BJ (cell line): ENCODE measurements at regions not wholly inside any gene's neighbourhood (a gene's known extent, or its start where the extent isn't known, plus 50 kb on each side); places are given as distances from the start of the nearest gene placed in this dataset.

Experiments
- CTCF ChIA-PET: fragments of 350-600 bp; formaldehyde crosslinking; extraction: SDS; loops from one replicate; lab custom pipeline; 2021; ENCODE audit warnings: antibody characterized with exemption, inconsistent platforms; lab: Yijun Ruan, JAX
- POLR2A ChIA-PET: fragments of 300-600 bp; sonication (Branson Sonifier 250); formaldehyde crosslinking; extraction: SDS; loops from one replicate; lab custom pipeline; 2021; ENCODE audit warnings: antibody characterized with exemption; lab: Charles Lee
- DNase-seq: peaks from one replicate; pipeline ENCODE4 v3.0.0-alpha.2; 2011; ENCODE audit warnings: low read depth
- H3K27me3 ChIP-seq: 2 replicates; pipeline ENCODE4 v1.6.0; 2011; ENCODE audit warnings: low read length; ENCODE audit not compliant: control insufficient read depth, insufficient read depth
- H3K36me3 ChIP-seq: 2 replicates; pipeline ENCODE4 v1.5.1; 2011; ENCODE audit warnings: low read length; ENCODE audit not compliant: control insufficient read depth, insufficient read depth
- H3K4me3 ChIP-seq: 2 replicates; pipeline ENCODE4 v1.5.1; 2011; ENCODE audit warnings: low read depth, mild to moderate bottlenecking, control low read depth, low read length
- TF ChIP-seq, protein P1 (sequence below): IDR thresholded peaks from 2 replicates; pipeline ENCODE4 v1.5.1; 2011; ENCODE audit warnings: low read depth, mild to moderate bottlenecking, control low read depth, inconsistent platforms, low read length, moderate library complexity; ENCODE audit not compliant: insufficient read depth

GRCh38 chr14:101176535-101177205 lies 273.1 kb upstream of the RTL1 start:
- TF ChIP-seq, protein P1, sequence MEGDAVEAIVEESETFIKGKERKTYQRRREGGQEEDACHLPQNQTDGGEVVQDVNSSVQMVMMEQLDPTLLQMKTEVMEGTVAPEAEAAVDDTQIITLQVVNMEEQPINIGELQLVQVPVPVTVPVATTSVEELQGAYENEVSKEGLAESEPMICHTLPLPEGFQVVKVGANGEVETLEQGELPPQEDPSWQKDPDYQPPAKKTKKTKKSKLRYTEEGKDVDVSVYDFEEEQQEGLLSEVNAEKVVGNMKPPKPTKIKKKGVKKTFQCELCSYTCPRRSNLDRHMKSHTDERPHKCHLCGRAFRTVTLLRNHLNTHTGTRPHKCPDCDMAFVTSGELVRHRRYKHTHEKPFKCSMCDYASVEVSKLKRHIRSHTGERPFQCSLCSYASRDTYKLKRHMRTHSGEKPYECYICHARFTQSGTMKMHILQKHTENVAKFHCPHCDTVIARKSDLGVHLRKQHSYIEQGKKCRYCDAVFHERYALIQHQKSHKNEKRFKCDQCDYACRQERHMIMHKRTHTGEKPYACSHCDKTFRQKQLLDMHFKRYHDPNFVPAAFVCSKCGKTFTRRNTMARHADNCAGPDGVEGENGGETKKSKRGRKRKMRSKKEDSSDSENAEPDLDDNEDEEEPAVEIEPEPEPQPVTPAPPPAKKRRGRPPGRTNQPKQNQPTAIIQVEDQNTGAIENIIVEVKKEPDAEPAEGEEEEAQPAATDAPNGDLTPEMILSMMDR = no peak
- CTCF ChIA-PET = interaction anchor here (1.0 to 1.1 kb wide), 2 partner anchors 8 to 28 kb away, joined by 3 read pairs; no protein-coding TSS in a partner anchor

DNA sequence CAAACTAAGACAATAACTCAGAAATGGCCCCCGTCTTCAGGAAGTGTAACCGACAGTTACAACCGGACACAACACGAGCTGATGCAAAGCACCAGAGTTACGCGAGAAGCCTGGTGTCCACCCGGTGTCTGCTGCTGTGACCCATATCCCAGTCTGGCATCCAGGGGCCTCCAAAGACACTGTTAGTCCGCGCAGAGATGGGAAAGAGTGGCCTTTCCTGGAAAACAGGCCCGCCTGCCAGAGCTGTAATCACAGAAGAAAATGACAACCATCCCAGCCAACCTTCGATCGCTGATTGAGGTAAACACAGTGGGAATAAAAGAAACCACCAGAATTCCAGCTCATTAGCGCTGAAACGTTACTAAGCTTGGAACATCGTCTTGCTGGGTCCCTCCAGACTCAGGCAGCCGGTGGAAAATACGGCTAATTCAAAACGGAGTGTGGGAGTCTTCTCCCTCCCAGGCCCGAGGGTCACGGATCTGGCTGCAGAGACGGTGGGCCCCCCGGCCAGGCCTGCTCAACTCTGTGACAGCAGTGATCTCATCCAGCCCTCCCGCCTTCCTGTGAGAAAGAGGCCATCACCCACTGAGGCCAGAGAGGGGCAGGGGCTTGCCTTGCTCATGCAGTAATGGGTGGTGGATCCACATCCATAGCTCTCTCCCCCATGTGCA lies 273.9 kb upstream of the RTL1 start:
- H3K36me3 ChIP-seq = no peaks in the 10 kb centered on the region
- POLR2A ChIA-PET = no interaction called here
- TF ChIP-seq, protein P1 = no peak
- H3K27me3 ChIP-seq = no peaks in the 10 kb centered on the region; the same call in 1 of the 2 replicates
- no peak for DNase-seq
- no peak overlapping the region for H3K4me3 ChIP-seq
- CTCF ChIA-PET = interaction anchor here (1.1 kb wide), 1 partner anchor 9 kb away, joined by 3 read pairs; no protein-coding TSS in a partner anchor

More at GRCh38 chr14:101176535-101177205, 273.1 kb upstream of the RTL1 start:
- Histone ChIP-seq H3K27me3 (no peaks in the 10 kb centered on the region; the same call in 1 of the 2 replicates), H3K36me3 (no peaks in the 10 kb centered on the region), H3K4me3 (no peak overlapping the region)
- POLR2A ChIA-PET = no interaction called here
- no peak for DNase-seq

DNA sequence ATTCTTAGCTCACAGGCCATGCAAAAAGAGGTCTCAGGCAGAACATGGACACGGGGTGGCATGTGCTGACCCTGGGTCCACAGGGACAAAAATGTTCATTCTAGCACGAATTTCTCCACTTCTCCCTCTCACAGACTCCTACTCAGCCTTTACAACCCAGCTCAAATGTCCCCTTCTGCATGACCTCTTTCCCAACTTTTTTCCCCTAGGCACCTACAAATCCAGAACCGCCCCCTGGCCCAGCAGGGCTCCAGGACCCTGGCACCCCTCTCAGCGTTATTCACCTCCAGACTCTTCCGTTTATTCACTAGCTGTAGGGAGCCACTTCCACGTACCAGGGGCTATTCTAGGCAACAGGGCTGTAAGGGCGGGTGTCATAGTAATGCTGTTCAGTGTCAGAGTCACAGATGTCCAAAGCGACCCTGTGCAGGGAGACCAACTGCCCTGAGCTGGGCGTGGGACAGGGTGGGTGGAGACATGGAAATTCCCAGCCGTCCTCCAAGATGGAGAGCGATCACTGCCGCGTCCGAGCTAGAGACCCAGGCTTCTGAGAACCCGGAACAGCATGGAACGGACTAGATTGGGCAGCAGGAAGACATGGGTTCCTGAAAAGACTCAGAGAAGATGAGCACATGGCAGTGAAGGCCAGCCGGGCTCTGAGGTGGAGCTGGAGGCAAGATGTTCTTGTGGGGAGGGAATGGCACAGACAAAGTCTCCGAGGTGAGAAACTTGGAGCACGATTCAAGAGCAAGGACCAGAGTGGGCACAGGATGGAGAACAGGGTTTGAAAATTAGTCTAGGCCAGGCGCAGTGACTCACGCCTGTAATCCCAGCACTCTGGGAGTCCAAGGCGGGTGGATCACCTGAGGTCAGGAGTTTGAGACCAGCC lies 274.9 kb upstream of the RTL1 start:
- TF ChIP-seq, protein P1 = no peak
- ChIA-PET POLR2A (no interaction called here), CTCF (interaction anchor here (0.9 kb wide), 1 partner anchor 11 kb away, joined by 3 read pairs; no protein-coding TSS in a partner anchor)
- H3K36me3 ChIP-seq = no peaks in the 10 kb centered on the region
- H3K27me3 ChIP-seq = no peaks in the 10 kb centered on the region; the same call in 1 of the 2 replicates
- DNase-seq = no peak
- H3K4me3 ChIP-seq = no peak overlapping the region

GRCh38 chr14:101179691-101180211 lies 276.2 kb upstream of the RTL1 start:
- no peak for DNase-seq
- POLR2A ChIA-PET = no interaction called here
- CTCF ChIA-PET = interaction anchor here (0.8 kb wide), 1 partner anchor 55 kb away, joined by 3 read pairs; no protein-coding TSS in a partner anchor
- TF ChIP-seq, protein P1 = no peak
- H3K36me3 ChIP-seq = no peaks in the 10 kb centered on the region
- no peaks in the 10 kb centered on the region; the same call in 1 of the 2 replicates for H3K27me3 ChIP-seq
- no peak overlapping the region for H3K4me3 ChIP-seq
